ENCODE measurements at regions not wholly inside any gene's neighbourhood (a gene's known extent, or its start where the extent isn't known, plus 50 kb on each side); places are given as distances from the start of the nearest gene placed in this dataset.

GRCh38 chr4:3683077-3683743, 83.0 kb upstream of the ADRA2C start:
- no peak for DNase-seq

GRCh38 chr4:3682236-3683076, 83.7 kb upstream of the ADRA2C start:
- DNase-seq = no peak

- DNase-seq = no peak
Measured at GRCh38 chr4:3681191-3681590, 85.0 kb upstream of the ADRA2C start.

GRCh38 chr4:3680656-3681055, 85.5 kb upstream of the ADRA2C start:
- DNase-seq = no peak

- DNase-seq = no peak
Measured at GRCh38 chr4:3679851-3680311, 86.3 kb upstream of the ADRA2C start.

GRCh38 chr4:3679071-3679825, 86.9 kb upstream of the ADRA2C start:
- no peak for DNase-seq

GRCh38 chr4:3677748-3678070, 88.5 kb upstream of the ADRA2C start:
- no peak for DNase-seq

- no peak for DNase-seq
Measured at GRCh38 chr4:3676907-3677747, 89.1 kb upstream of the ADRA2C start.

GRCh38 chr4:3676196-3676595, 90.0 kb upstream of the ADRA2C start:
- no peak for DNase-seq

- DNase-seq = no peak
Measured at GRCh38 chr4:3675251-3676115, 90.7 kb upstream of the ADRA2C start.

GRCh38 chr4:3674479-3674851, 91.7 kb upstream of the ADRA2C start:
- DNase-seq = no peak

- DNase-seq = no peak
Measured at GRCh38 chr4:3673716-3674478, 92.3 kb upstream of the ADRA2C start.

GRCh38 chr4:3673176-3673575, 93.0 kb upstream of the ADRA2C start:
- DNase-seq = no peak

- DNase-seq = no peak
Measured at GRCh38 chr4:3672465-3672831, 93.7 kb upstream of the ADRA2C start.

- DNase-seq = no peak
Measured at GRCh38 chr4:3671571-3672464, 94.4 kb upstream of the ADRA2C start.

- no peak for DNase-seq
Measured at GRCh38 chr4:3670521-3671519, 95.4 kb upstream of the ADRA2C start.

GRCh38 chr4:3669553-3669949, 96.6 kb upstream of the ADRA2C start:
- no peak for DNase-seq

GRCh38 chr4:3668825-3669552, 97.2 kb upstream of the ADRA2C start:
- no peak for DNase-seq
